Choroid plexus epithelial cell (primary cell): ENCODE measurements at regions not wholly inside any gene's neighbourhood (a gene's known extent, or its start where the extent isn't known, plus 50 kb on each side); places are given as distances from the start of the nearest gene placed in this dataset.

ENCODE experiments used
- DNase-seq: peaks from one replicate; pipeline ENCODE4 v3.0.0-alpha.2; 2010; ENCODE audit warnings: low read depth
- H3K4me3 ChIP-seq: 2 replicates; pipeline ENCODE4 v1.5.1; 2011; ENCODE audit warnings: low read depth, mild to moderate bottlenecking, control low read depth, low read length, moderate library complexity
- CTCF ChIP-seq: conservative IDR thresholded peaks from 2 replicates; pipeline ENCODE4 v1.5.1; 2011; ENCODE audit warnings: low read depth, mild to moderate bottlenecking, control low read depth, inconsistent platforms, low read length, moderate library complexity

- no peak for DNase-seq
- TF ChIP-seq CTCF, result no peak
Measured at GRCh38 chr6:168929871-168930450, 323.7 kb downstream of the THBS2 start.

GRCh38 chr6:168928012-168928411, 325.6 kb downstream of the THBS2 start:
- DNase-seq, result no peak
- no peak overlapping the region for H3K4me3 ChIP-seq
- no peak for TF ChIP-seq CTCF

More at GRCh38 chr6:168929871-168930450, 323.7 kb downstream of the THBS2 start:
- H3K4me3 ChIP-seq, result no peak overlapping the region

GRCh38 chr6:168927026-168927425, 326.6 kb downstream of the THBS2 start:
- DNase-seq, result no peak
- no peak overlapping the region for H3K4me3 ChIP-seq
- no peak for TF ChIP-seq CTCF

- H3K4me3 ChIP-seq, result no peak overlapping the region
- TF ChIP-seq CTCF, result no peak
- DNase-seq, result no peak
Measured at GRCh38 chr6:168926306-168926705, 327.3 kb downstream of the THBS2 start.

- no peak for TF ChIP-seq CTCF
- no peak overlapping the region for H3K4me3 ChIP-seq
- no peak for DNase-seq
Measured at GRCh38 chr6:168925671-168926070, 328.0 kb downstream of the THBS2 start.

GRCh38 chr6:168923171-168923570, 330.5 kb downstream of the THBS2 start:
- H3K4me3 ChIP-seq, result no peak overlapping the region
- no peak for TF ChIP-seq CTCF
- DNase-seq, result no peak

GRCh38 chr6:168922436-168922835, 331.2 kb downstream of the THBS2 start:
- no peak overlapping the region for H3K4me3 ChIP-seq
- no peak for TF ChIP-seq CTCF
- DNase-seq, result no peak
